ENCODE measurements at regions not wholly inside any gene's neighbourhood (a gene's known extent, or its start where the extent isn't known, plus 50 kb on each side); places are given as distances from the start of the nearest gene placed in this dataset.
A peak's percentile ranks its signal among the peaks of the same experiment; 100 is the strongest.
"Not testable (repeated sequence)": the region's sequence is repeated elsewhere in the genome, so short reads cannot be mapped to it uniquely, and the experiment has no call there.

GRCh38 chr4:58357947-58358346 is 1247.8 kb upstream of the IGFBP7 start:
- DNase-seq = no peak

- no peak for DNase-seq
These were observed 1214.9 kb upstream of the IGFBP7 start for GRCh38 chr4:58325070-58325469.

- DNase-seq = no peak
These were observed 1203.3 kb upstream of the IGFBP7 start for GRCh38 chr4:58313444-58313843.

- DNase-seq = no peak
These were observed 1193.3 kb upstream of the IGFBP7 start for GRCh38 chr4:58303456-58303855.

- no peak for DNase-seq
These were observed 1191.3 kb upstream of the IGFBP7 start for GRCh38 chr4:58301376-58301999.

GRCh38 chr4:58286335-58286734 is 1176.2 kb upstream of the IGFBP7 start:
- DNase-seq = no peak

GRCh38 chr4:58280928-58281327 is 1170.7 kb upstream of the IGFBP7 start:
- not testable (repeated sequence) for DNase-seq

- DNase-seq = no peak
These were observed 1165.7 kb upstream of the IGFBP7 start for GRCh38 chr4:58275856-58276255.

GRCh38 chr4:58274553-58274952 is 1164.4 kb upstream of the IGFBP7 start:
- no peak for DNase-seq

GRCh38 chr4:58272311-58272710 is 1162.1 kb upstream of the IGFBP7 start:
- DNase-seq = no peak

- DNase-seq = no peak
These were observed 1155.5 kb upstream of the IGFBP7 start for GRCh38 chr4:58265734-58266133.

GRCh38 chr4:58261526-58261925 is 1151.3 kb upstream of the IGFBP7 start:
- DNase-seq = no peak

- no peak for DNase-seq
These were observed 1144.1 kb upstream of the IGFBP7 start for GRCh38 chr4:58254291-58254690.

GRCh38 chr4:58252656-58253055 is 1142.5 kb upstream of the IGFBP7 start:
- DNase-seq = no peak

GRCh38 chr4:58247792-58248191 is 1137.6 kb upstream of the IGFBP7 start:
- peak; percentile 7 for DNase-seq

- DNase-seq = no peak
These were observed 1115.3 kb upstream of the IGFBP7 start for GRCh38 chr4:58225460-58225859.

- DNase-seq = no peak
These were observed 1109.0 kb upstream of the IGFBP7 start for GRCh38 chr4:58219179-58219578.

- no peak for DNase-seq
These were observed 1106.3 kb upstream of the IGFBP7 start for GRCh38 chr4:58216461-58216860.

- no peak for DNase-seq
These were observed 1104.2 kb upstream of the IGFBP7 start for GRCh38 chr4:58214376-58214775.

- no peak for DNase-seq
These were observed 1099.4 kb upstream of the IGFBP7 start for GRCh38 chr4:58209551-58209950.

- no peak for DNase-seq
These were observed 1098.8 kb upstream of the IGFBP7 start for GRCh38 chr4:58209001-58209400.

GRCh38 chr4:58205446-58206235 is 1095.5 kb upstream of the IGFBP7 start:
- DNase-seq = no peak

- no peak for DNase-seq
These were observed 1082.0 kb upstream of the IGFBP7 start for GRCh38 chr4:58192217-58192616.

- no peak for DNase-seq
These were observed 1080.9 kb upstream of the IGFBP7 start for GRCh38 chr4:58191109-58191508.

- DNase-seq = no peak
These were observed 1078.1 kb upstream of the IGFBP7 start for GRCh38 chr4:58188316-58188715.
